ENCODE measurements at regions not wholly inside any gene's neighbourhood (a gene's known extent, or its start where the extent isn't known, plus 50 kb on each side); places are given as distances from the start of the nearest gene placed in this dataset.

DNA sequence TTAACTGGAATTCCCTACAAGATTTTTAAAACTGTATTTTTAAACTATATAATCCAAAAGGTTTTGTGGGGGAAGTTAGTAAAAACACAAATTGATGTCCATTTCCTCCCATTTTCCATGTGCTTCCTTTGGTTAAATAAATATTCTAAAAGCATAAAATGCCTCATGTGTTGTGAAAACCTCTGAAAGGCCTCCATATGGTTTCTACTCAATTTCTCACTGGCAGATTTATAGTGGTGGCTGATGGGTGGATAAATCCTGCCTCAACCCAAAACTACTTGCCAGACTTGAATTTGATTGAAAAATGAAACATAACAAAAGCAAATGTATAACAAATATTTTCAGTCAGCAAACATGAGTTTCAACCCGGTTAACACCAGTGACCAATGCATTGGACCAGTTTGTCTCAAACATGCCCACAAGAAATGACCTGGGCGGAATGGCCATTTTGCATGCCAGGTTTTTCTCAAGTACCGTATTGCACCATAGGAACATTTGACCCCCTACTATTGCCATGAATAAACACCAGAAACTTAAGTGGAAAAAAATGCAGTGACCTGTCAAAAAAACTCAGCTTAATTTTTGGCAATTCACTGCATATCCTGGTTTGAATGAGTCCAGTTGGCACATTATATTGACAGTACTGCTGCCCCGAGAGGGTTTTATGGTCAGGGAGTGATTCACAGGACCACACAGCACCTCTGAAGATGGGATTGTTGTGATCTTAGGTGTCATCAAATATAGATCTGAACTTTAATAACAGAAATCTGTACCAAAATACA is 454.6 kb upstream of the ANKRD30A start:
- TF ChIP-seq, protein P1, sequence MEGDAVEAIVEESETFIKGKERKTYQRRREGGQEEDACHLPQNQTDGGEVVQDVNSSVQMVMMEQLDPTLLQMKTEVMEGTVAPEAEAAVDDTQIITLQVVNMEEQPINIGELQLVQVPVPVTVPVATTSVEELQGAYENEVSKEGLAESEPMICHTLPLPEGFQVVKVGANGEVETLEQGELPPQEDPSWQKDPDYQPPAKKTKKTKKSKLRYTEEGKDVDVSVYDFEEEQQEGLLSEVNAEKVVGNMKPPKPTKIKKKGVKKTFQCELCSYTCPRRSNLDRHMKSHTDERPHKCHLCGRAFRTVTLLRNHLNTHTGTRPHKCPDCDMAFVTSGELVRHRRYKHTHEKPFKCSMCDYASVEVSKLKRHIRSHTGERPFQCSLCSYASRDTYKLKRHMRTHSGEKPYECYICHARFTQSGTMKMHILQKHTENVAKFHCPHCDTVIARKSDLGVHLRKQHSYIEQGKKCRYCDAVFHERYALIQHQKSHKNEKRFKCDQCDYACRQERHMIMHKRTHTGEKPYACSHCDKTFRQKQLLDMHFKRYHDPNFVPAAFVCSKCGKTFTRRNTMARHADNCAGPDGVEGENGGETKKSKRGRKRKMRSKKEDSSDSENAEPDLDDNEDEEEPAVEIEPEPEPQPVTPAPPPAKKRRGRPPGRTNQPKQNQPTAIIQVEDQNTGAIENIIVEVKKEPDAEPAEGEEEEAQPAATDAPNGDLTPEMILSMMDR (IDR thresholded peaks at IDR 0.05; ENCODE audit: low read depth, low read length): no peak
- TF ChIP-seq EZH2phosphoT487 (IDR thresholded peaks at IDR 0.05; ENCODE audit: low read depth): no peak

Data from OCI-LY3 (cell line).